Neural crest cell (in vitro differentiated cells): ENCODE measurements at regions not wholly inside any gene's neighbourhood (a gene's known extent, or its start where the extent isn't known, plus 50 kb on each side); places are given as distances from the start of the nearest gene placed in this dataset.

Source experiments
- DNase-seq: peaks from one replicate; pipeline ENCODE4 v3.0.0; 2021; ENCODE audit warnings: low read depth, mixed read lengths, low spot score
- H3K27ac Mint-ChIP-seq: one replicate; pipeline ENCODE4 v1.8.0; 2021; ENCODE audit warnings: mild to moderate bottlenecking, mixed read lengths; ENCODE audit not compliant: unreplicated experiment
- H3K27me3 Mint-ChIP-seq: 2 replicates; pipeline ENCODE4 v1.8.0; 2021; ENCODE audit warnings: low read depth, mild to moderate bottlenecking, mixed read lengths
- H3K36me3 Mint-ChIP-seq: 2 replicates; pipeline ENCODE4 v1.8.0; 2021; ENCODE audit warnings: low read depth, mild to moderate bottlenecking, mixed read lengths
- H3K4me1 Mint-ChIP-seq: 2 replicates; pipeline ENCODE4 v1.8.0; 2021; ENCODE audit warnings: mixed read lengths
- H3K4me3 Mint-ChIP-seq: one replicate; pipeline ENCODE4 v1.8.0; 2021; ENCODE audit warnings: mild to moderate bottlenecking, mixed read lengths
- H3K9me3 Mint-ChIP-seq: 2 replicates; pipeline ENCODE4 v1.8.0; 2021; ENCODE audit warnings: mixed read lengths
- TF ChIP-seq, protein P1 (sequence below): fragments of 200-600 bp; sonication (generic); conservative IDR thresholded peaks from 2 replicates; pipeline ENCODE4 v1.5.0; 2021; ENCODE audit warnings: antibody characterized with exemption, mild to moderate bottlenecking

DNA sequence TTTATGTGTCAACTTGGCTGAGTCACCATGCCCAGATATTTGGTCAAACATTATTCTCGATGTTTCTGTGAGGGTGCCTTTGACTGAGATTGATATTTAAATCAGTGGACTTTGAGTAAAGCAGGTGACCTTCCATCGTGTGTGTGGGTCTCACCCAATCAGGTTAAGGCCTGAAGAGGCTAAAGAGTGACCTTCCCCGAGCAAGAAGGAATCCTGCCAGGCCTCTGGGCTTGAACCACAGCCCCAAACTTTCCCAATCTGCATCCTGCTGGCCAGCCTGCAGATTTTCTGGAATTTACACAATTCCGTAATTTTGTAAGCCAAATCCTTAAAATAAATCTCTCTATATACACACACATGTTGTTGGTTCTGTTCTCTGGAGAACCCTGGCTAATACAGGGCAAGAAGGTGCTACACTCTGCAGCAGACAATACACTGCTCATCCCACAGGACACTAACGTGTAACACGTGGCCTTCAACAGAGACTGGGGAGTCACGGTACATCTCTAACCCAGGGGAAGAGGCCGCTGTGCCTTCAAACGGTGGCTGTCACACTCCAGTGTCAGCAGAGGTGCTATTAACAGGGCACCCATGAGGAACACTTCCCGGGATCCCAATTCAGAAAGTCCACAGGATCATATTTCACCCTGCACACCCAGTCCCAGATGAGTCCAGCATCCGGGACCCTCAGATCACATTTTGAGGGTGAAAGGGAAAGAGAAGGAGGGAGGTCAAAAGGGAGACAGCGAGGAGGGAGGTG is 113.1 kb upstream of the ID2 start:
- H3K27ac Mint-ChIP-seq = no peak overlapping the region
- no peaks in the 10 kb centered on the region for H3K36me3 Mint-ChIP-seq
- H3K27me3 Mint-ChIP-seq = no peaks in the 10 kb centered on the region
- no peaks in the 10 kb centered on the region for H3K9me3 Mint-ChIP-seq
- no peak for DNase-seq
- no peak overlapping the region for H3K4me3 Mint-ChIP-seq
- TF ChIP-seq, protein P1, sequence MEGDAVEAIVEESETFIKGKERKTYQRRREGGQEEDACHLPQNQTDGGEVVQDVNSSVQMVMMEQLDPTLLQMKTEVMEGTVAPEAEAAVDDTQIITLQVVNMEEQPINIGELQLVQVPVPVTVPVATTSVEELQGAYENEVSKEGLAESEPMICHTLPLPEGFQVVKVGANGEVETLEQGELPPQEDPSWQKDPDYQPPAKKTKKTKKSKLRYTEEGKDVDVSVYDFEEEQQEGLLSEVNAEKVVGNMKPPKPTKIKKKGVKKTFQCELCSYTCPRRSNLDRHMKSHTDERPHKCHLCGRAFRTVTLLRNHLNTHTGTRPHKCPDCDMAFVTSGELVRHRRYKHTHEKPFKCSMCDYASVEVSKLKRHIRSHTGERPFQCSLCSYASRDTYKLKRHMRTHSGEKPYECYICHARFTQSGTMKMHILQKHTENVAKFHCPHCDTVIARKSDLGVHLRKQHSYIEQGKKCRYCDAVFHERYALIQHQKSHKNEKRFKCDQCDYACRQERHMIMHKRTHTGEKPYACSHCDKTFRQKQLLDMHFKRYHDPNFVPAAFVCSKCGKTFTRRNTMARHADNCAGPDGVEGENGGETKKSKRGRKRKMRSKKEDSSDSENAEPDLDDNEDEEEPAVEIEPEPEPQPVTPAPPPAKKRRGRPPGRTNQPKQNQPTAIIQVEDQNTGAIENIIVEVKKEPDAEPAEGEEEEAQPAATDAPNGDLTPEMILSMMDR = no peak
- H3K4me1 Mint-ChIP-seq = peaks cover 9% of the 10 kb centered on the region

- TF ChIP-seq, protein P1 = no peak
- DNase-seq = no peak
- peaks cover 9% of the 10 kb centered on the region for H3K4me1 Mint-ChIP-seq
- H3K9me3 Mint-ChIP-seq = no peaks in the 10 kb centered on the region
- no peak overlapping the region for H3K4me3 Mint-ChIP-seq
- peak overlapping the region; percentile 50 for H3K27ac Mint-ChIP-seq
- no peaks in the 10 kb centered on the region for H3K27me3 Mint-ChIP-seq
- H3K36me3 Mint-ChIP-seq = no peaks in the 10 kb centered on the region
Observed at GRCh38 chr2:8569332-8569930, 112.4 kb upstream of the ID2 start.

- H3K9me3 Mint-ChIP-seq = no peaks in the 10 kb centered on the region
- no peak overlapping the region for H3K4me3 Mint-ChIP-seq
- no peak overlapping the region for H3K27ac Mint-ChIP-seq
- no peaks in the 10 kb centered on the region for H3K36me3 Mint-ChIP-seq
- DNase-seq = no peak
- H3K27me3 Mint-ChIP-seq = no peaks in the 10 kb centered on the region
- TF ChIP-seq, protein P1 = no peak
- peaks cover 17% of the 10 kb centered on the region for H3K4me1 Mint-ChIP-seq
Observed at GRCh38 chr2:8570637-8571036, 111.2 kb upstream of the ID2 start.

DNA sequence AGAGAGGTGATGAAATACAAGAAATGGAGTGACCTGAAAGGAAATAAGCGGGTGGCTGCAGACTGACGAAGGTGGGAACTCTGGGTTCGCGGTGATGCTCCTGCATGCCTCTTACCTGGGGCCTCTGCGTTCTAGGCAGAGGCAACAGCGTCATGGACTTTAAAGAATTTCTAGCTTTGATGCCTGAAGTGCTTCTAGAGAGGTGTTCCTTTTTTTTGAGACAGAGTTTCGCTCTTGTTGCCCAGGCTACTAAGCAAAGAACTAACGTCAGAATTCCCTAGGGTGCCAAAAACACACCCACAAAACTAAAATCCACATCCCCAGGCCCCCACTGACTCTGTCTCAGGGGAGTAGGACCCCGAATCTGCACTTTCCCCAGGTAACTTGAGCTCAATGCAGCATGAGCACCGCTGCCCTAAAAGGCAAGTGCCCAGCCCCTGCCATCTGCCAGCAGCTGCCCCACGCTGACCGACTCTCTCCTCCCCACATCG is 110.5 kb upstream of the ID2 start:
- Mint-ChIP-seq H3K27me3 (no peaks in the 10 kb centered on the region), H3K9me3 (no peaks in the 10 kb centered on the region), H3K27ac (peak overlapping the region; percentile 50), H3K4me1 (peaks cover 24% of the 10 kb centered on the region), H3K36me3 (no peaks in the 10 kb centered on the region), H3K4me3 (no peak overlapping the region)
- TF ChIP-seq, protein P1 = no peak
- no peak for DNase-seq

GRCh38 chr2:8571792-8572499 is 109.9 kb upstream of the ID2 start:
- DNase-seq = no peak
- Mint-ChIP-seq H3K27ac (no peak overlapping the region), H3K4me1 (peaks cover 27% of the 10 kb centered on the region), H3K4me3 (no peak overlapping the region), H3K9me3 (no peaks in the 10 kb centered on the region), H3K27me3 (no peaks in the 10 kb centered on the region), H3K36me3 (no peaks in the 10 kb centered on the region)
- TF ChIP-seq, protein P1 = no peak
